Muscle of back (tissue), 3 donors: ENCODE measurements at regions not wholly inside any gene's neighbourhood (a gene's known extent, or its start where the extent isn't known, plus 50 kb on each side); places are given as distances from the start of the nearest gene placed in this dataset.

ENCODE experiments used
- DNase-seq, 3 donors: peaks; one replicate each; pipeline versions ENCODE4 v3.0.0 to v3.0.0-alpha.2; 2013

DNA sequence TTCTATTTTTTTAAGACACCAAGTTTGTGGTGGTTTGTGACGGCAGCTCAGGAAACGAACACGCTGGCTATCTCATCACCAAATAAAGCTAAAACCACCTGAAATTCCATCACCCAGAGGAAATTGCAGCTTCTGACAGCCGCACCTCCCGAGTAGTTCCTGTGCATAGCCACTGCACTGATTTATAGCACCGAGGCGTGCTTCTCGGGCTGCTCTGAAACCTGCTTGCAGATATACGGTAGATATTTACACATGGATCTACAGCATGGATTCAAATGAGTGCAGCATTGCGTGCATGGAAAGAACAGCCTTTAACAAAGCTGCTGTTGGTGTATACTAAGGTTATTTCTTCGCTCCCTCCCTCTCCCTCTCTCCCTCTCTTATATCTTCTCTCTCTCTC, 153.8 kb downstream of the PHF2 start:
- no peak for DNase-seq
